ENCODE measurements at regions not wholly inside any gene's neighbourhood (a gene's known extent, or its start where the extent isn't known, plus 50 kb on each side); places are given as distances from the start of the nearest gene placed in this dataset.

- Histone ChIP-seq H3K9me3 (ENCODE audit: control insufficient read depth, low read depth, low read length) (no peaks in the 10 kb centered on the region), H4K20me1 (ENCODE audit: control insufficient read depth, extremely low read depth, insufficient read depth, low read length) (no peaks in the 10 kb centered on the region), H3K79me2 (ENCODE audit: control insufficient read depth, insufficient read depth, low read length) (no peaks in the 10 kb centered on the region), H3K27ac (ENCODE audit: control insufficient read depth, insufficient read depth, low read length) (no peak overlapping the region), H2AFZ (ENCODE audit: control insufficient read depth, low read length) (no peak overlapping the region), H3K27me3 (ENCODE audit: control insufficient read depth, extremely low read depth, insufficient read depth, low read length) (no peaks in the 10 kb centered on the region), H3K9me1 (ENCODE audit: control insufficient read depth, extremely low read depth, insufficient read depth, low read length) (no peaks in the 10 kb centered on the region), H3K4me1 (ENCODE audit: control insufficient read depth, extremely low read depth, insufficient read depth, low read length) (no peaks in the 10 kb centered on the region), H3K36me3 (ENCODE audit: control insufficient read depth in 2 of 2, extremely low read depth in 1 of 2, insufficient read depth in 2 of 2, low read length in 2 of 2) (no peaks in the 10 kb centered on the region), H3K4me3 (ENCODE audit: control insufficient read depth in 2 of 3, extremely low read depth in 1 of 3, insufficient read depth in 2 of 3, low read depth in 1 of 3, low read length in 3 of 3) (no peak overlapping the region), H3K9ac (ENCODE audit: control insufficient read depth, extremely low read depth, insufficient read depth, low read length) (no peak overlapping the region), H3K4me2 (ENCODE audit: control insufficient read depth, extremely low read depth, insufficient read depth, low read depth, low read length) (no peak overlapping the region)
- FAIRE-seq (no peak), DNase-seq (ENCODE audit: low read depth, low spot score) (no peak)
- TF ChIP-seq CTCF (optimal IDR thresholded peaks at IDR 0.05 in 1 of 3, IDR thresholded peaks at IDR 0.05 in 1 of 3, conservative IDR thresholded peaks at IDR 0.05 in 1 of 3; ENCODE audit: extremely low read depth in 1 of 3, insufficient read depth in 2 of 3, low read length in 3 of 3) = no peak
- TF ChIP-seq EZH2 (IDR thresholded peaks at IDR 0.05; ENCODE audit: low read length) = no peak
- dilution Hi-C loops (cut with MboI; ENCODE audit: extremely low pct_ligation_motif_present, low sequenced_read_pairs) = no loop called here
Measured at GRCh38 chr5:15234911-15235310, 265.1 kb upstream of the FBXL7 start.

GRCh38 chr5:15234366-15234765 lies 265.6 kb upstream of the FBXL7 start:
- no peak for TF ChIP-seq CTCF (optimal IDR thresholded peaks at IDR 0.05 in 1 of 3, IDR thresholded peaks at IDR 0.05 in 1 of 3, conservative IDR thresholded peaks at IDR 0.05 in 1 of 3; ENCODE audit: extremely low read depth in 1 of 3, insufficient read depth in 2 of 3, low read length in 3 of 3)
- Histone ChIP-seq H3K27ac (ENCODE audit: control insufficient read depth, insufficient read depth, low read length) (no peak overlapping the region), H2AFZ (ENCODE audit: control insufficient read depth, low read length) (no peak overlapping the region), H3K36me3 (ENCODE audit: control insufficient read depth in 2 of 2, extremely low read depth in 1 of 2, insufficient read depth in 2 of 2, low read length in 2 of 2) (no peaks in the 10 kb centered on the region), H3K9me3 (ENCODE audit: control insufficient read depth, low read depth, low read length) (no peaks in the 10 kb centered on the region), H3K9me1 (ENCODE audit: control insufficient read depth, extremely low read depth, insufficient read depth, low read length) (no peaks in the 10 kb centered on the region), H3K4me3 (ENCODE audit: control insufficient read depth in 2 of 3, extremely low read depth in 1 of 3, insufficient read depth in 2 of 3, low read depth in 1 of 3, low read length in 3 of 3) (no peak overlapping the region), H3K79me2 (ENCODE audit: control insufficient read depth, insufficient read depth, low read length) (no peaks in the 10 kb centered on the region), H4K20me1 (ENCODE audit: control insufficient read depth, extremely low read depth, insufficient read depth, low read length) (no peaks in the 10 kb centered on the region), H3K4me2 (ENCODE audit: control insufficient read depth, extremely low read depth, insufficient read depth, low read depth, low read length) (no peak overlapping the region), H3K27me3 (ENCODE audit: control insufficient read depth, extremely low read depth, insufficient read depth, low read length) (no peaks in the 10 kb centered on the region), H3K9ac (ENCODE audit: control insufficient read depth, extremely low read depth, insufficient read depth, low read length) (no peak overlapping the region), H3K4me1 (ENCODE audit: control insufficient read depth, extremely low read depth, insufficient read depth, low read length) (no peaks in the 10 kb centered on the region)
- FAIRE-seq (no peak), DNase-seq (ENCODE audit: low read depth, low spot score) (no peak)
- dilution Hi-C loops (cut with MboI; ENCODE audit: extremely low pct_ligation_motif_present, low sequenced_read_pairs) = no loop called here
